GM19452 (cell line): ENCODE measurements at regions not wholly inside any gene's neighbourhood (a gene's known extent, or its start where the extent isn't known, plus 50 kb on each side); places are given as distances from the start of the nearest gene placed in this dataset.

Experiments
- ATAC-seq: cut with Tn5 transposase; IDR thresholded peaks from one replicate; pipeline ENCODE4 v1.9.1; 2021; ENCODE audit not compliant: unreplicated experiment

DNA sequence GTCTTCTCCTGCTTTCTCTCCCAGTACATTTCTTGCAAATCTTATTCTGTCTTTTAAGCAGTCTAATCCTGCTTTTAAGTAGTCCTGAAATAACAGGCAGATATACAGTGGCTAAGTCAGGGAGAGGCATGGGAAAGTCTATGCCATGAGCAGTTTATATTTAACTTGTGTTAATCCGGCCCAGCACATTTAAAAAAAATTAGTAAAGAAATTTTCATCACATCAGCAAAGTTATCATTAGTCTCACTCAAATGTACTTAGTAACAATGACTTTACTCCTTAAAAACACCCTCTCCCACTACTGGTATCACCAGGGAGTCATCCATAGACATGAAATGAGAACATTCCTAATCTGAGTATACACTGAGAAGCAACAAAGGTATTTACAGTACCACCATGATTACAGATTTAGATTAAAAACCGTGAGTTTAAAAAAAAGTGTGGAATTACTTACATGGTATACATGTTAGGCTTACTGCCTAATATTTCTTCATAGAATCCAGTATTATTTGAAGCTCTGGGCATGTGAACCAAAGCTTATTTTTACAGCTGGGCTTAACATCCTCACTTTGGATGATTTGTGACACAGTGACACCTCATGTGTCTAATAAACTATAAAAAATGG lies 75.9 kb upstream of the DAB2 start:
- ATAC-seq: no peak

DNA sequence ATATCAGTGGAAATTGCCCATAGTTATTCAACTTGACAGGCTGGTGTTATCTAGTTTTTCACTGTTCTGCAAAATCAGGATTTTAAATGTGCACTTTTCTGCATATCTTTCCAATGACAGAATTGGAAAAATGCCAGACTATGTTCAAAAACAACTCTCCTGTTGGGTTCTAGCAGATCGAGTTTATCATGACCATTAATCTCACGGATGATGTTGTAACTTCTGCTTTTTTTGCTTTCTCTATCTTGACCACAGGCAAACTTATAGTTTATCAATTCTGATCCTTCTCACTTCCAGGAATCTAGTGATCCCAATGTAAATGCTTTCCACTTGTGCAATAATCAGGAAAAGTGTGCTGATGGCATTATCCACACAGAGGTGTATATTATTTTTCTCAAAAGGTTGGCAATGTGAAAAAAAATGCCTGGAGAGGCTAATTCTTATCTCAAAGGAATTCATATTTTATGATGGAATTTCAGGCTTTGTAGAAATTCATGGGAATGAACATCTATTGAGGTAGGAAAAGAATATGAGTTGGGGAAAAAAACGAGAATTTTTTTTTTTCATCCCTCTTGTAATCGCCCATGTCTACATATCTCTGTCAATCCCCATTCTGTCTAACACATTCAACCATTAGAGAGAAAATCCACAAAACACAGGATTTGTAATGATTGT lies 73.6 kb upstream of the DAB2 start:
- ATAC-seq: no peak

DNA sequence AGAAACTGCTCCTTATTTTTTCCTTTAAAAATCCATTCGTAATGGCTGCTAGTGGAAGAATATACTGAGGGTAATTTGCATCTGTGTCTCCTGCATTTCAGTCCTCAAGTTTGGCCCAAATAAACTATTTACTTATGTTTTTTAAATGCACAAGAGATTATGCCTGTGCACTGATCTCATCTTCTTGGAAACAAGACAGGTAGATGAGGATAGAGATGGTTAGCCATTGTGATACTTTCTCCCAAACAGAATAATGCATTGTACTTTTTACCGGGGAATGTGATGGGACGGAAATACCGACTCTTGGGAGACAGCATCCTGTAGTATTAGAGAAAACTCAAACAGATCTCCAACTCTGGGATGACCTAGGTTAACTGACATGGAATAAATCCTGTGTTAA lies 72.5 kb upstream of the DAB2 start:
- no peak for ATAC-seq

DNA sequence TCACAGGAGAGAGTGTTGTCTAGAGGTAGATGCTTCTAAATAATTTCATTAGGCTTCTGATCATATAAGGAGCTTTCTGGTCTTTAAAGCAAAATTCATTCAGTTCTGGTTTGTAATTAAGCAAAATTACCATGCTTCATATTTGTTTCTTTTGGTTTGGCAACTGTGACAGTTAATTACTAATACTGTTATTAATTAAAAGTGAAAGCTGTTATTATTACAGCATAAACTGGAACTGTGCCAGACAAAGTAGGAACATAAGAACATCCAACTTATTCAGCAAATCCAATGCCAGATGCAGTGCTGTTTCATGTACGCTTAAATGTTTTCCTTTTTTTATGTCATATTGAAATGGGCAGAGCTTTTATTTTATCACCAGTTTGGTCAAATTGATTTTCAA lies 70.4 kb upstream of the DAB2 start:
- no peak for ATAC-seq

DNA sequence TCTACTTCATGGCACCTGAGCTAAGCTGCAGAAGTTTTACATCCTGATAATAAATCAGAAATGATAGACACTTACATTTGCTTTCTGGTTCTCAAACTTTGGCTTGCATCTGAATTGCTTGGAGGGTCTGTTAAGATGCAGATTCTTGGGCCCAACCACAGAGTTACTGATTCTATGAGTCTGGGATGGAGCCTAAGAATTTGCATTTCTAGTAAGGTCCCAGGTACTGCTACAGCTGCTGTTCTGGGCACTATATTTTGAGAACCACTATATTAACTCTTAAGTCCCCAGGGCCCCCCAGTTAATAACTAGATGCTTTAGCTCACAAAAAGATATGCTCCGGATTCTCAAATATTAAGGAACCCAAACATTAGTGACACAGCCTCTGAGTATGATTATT lies 69.8 kb upstream of the DAB2 start:
- no peak for ATAC-seq

DNA sequence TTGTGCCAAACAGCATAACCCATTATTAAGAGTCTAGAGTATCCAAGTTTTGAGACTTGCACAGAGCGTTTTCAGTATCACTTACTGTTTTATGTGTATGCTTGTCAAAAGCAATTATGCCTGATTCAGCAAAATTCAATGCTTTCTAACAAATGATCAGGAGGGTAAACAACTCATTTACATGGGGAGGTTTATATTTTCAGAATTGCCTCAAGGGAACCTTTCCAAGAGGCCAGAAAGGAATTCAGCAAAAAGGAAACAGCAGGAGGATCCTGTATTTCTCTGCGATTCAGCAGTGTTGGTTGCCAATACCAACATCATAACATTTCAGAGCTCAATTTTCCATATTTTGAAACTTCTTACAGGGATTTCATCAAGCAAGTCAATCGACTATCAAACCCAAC lies 69.3 kb upstream of the DAB2 start:
- ATAC-seq: no peak

DNA sequence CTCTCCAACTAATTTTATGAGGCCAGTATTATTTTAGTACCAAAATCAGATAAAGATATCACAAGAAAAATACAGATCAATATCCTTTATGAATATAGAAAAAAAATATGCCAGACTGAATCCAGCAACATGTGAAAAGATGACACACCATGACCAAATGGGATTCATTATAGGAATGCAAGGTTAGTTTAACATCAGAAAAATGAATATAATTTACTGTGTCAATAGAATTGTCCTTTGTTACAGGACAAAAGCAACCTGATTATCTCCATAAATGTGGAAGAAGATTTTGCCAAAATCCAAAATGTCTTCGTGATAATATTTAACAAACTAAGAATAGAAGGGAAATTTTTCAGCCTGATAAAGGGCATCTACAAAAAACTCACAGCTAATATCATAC lies 66.4 kb upstream of the DAB2 start:
- no peak for ATAC-seq

DNA sequence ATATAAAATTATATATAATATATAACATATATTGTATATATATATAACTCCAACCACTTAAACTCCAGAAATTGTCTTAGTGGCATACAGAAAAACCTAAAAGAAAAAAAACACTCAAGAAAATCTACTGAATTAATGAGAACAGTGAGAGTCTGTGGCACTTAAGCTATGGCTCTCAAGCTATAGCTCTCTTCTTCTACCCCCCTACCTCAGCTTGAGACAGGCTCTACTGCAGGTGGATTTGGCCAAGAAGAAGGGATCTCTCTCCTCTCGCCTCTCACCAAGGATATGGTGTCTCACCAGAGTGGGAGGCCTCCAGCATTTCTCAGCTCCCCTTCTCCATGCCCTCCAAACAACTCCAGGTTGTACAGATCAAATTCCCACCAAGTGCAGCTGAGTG lies 64.5 kb upstream of the DAB2 start:
- no peak for ATAC-seq

DNA sequence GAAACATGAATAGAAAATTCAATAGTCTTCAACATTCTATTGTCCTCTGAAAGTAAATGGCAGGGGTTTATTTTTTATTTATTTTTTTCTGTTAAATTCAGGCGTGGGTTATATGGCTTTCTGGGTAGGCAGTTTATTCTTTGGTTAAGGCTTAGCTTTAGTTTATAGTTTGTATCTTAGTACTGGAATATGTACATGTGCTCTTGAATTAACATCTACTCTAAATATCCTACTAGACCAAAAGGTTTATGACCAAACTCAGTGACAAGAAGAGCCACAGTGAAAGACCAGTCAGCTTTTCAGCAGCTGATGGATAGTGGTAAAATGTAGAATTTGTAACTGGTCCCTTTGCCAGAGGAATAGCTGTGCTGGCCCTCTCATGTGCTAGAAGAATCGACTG lies 62.0 kb upstream of the DAB2 start:
- no peak for ATAC-seq

DNA sequence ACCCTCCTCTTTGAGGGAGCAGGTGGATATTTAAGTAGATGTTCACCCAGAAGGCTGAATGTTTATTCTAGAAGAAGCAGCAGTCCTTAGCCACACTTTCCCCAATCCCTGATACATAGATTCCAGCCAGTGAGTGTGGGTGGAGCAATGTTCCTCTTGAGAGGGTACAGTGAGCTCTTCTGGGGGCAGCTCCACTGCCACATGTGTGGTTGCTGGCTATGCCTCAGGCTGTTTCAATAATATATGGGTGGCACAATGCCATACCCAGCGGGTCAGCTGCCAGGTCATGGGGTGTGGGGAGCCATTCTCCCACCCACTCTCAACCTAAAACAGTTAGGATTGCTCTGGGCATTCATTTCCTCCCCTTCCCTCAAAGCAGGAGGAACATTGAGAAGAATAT lies 61.6 kb upstream of the DAB2 start:
- ATAC-seq: no peak

DNA sequence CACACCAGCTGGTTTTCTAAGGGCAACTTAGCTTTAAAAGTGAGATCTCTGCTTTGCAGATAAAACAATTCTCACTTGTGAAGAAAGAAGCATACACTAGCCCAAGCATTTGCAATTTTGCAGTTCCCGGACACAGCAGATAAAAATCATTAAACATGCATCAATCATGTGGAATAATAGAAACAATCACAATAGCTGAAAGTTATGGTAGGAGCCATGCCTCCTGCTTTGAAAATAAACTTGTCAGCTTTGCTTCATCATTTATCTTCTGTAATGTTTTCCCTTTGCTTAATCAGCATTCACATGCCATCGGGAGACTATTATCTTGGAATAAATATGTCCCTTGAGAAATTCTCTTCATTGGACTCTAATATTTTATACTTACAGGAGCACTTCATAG lies 60.3 kb upstream of the DAB2 start:
- ATAC-seq: no peak

DNA sequence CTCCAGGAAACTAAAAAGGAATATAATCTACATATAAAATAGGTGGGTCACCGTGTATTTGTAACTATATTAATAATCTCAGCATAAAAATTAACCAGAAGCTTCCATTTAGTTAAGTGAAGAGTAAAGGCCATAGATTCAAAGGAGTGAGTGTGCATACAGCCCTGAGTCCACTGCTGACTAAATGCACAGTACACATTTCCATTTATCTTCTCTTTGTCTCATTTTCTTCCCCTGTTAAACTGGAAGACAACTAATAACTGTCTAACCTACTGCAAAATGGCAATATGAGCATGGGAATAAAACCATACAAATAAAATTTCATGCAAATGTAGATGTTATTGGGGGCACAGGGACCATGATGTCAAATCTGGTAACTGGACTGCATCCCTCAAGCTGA lies 59.9 kb upstream of the DAB2 start:
- ATAC-seq: no peak

DNA sequence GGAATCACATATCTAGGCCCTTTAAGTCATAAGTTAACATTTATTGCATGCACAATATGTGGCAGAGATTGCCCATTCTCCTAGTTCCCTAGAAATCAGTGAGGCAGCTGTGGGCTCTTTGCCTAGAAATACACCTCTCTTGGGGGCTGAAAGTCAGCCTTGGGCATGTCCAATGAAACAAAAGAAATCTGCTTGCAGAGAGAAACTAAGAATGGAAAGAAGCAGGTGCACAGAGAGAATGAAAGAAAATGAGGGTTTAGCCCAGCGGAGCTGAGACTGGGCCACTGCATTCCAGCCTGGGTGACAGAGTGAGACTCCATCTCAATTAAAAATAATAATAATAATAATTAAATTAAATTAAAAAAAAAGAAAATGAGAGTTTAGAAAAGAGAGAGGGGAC lies 57.3 kb upstream of the DAB2 start:
- no peak for ATAC-seq

DNA sequence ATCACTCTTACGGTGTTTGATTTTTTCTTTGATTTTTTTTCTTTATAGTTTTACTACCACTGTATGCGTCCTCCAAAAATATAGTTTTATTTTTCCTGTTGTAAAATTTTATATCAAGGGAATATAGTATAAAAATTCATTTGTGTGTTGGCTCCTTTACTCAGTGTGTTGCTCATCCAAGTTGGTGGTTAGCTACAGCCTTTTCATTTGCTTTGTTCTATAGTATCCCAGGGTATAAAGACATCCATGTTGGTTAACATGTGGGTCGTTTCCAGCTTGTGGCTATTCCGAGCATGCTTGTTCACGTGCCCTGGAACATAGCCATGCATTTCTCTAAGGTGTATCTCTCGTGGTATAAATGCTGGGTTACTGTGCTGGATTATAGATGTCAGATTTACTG lies 54.8 kb upstream of the DAB2 start:
- no peak for ATAC-seq

DNA sequence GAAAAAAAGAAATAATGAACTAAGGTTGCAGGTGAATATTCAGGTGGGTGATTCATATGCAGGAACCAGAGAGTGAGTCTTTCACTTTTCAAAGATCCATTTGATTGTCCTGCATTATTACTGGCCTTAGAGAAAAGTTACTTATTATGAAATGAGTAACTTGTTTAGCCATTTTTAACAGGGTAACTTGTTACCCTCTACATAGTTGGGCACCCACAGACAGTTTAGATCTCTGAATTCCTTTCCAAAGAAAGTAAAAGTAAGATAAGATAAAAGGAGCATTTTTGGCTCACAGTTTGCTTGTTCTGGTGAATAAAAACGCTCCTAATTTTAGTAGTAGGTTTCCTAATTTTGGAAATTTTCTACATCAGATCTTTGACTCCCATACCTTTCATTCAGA lies 54.1 kb upstream of the DAB2 start:
- ATAC-seq: no peak

DNA sequence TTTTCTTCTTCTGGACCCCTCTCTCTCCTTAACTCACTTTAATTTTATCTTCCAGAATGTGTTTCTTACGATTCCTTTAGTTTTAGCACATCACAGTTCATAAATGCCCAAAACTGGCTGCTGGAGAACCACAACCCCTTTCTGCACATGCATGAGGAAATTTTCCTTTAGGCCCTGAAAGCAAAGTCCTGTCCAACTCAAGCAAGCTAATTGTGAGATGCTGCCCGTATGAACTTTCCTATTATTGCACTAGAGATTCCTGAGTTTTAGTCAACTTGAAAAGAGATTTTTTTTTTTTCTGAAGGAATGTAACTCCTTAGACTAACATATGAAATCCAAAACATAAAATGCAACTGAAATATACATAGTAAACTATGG lies 52.1 kb upstream of the DAB2 start:
- no peak for ATAC-seq

DNA sequence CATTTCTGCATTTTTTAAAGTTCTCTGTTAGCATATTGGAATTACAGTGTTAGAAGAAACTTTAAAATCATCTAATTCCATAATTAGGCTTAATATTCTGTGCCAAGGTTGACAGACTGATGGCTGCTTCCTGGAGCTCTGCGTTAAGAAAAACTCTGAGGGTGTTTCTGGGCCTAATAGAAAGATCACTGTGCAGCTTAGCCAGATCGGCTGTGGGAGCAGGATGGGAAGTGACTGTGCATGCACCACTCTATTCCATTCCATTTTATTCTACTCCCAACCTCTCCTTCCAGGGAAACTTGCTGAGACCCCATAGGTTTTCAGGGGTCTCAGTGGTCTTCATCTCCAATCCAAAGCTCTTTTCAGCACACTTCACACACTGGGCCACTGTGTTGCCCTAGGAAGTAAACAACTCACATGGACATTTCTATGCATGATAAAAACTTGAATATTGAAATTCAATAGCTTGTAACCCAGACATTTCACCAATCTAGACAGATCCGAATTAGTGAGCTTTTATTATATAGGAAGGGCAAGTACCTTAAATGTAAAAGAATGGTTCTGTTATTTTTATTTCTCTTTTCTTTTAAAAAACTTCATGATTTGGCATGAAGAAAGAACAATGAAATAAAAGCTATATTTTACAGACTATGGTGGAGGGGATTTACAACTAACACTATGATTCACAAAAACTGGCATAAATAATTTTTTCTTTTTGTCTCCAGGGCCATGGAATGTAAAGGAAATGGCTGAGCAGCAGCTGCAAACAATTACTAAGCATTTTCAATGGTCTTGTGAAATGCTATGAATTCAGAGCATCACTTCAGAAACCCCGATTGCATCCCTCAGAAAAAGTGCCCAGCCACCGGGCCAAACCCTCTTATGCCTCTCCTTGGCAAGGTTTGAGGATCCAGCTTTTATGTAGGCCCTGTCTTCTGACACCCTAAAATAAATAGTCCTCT lies 51.4 kb upstream of the DAB2 start:
- ATAC-seq: no peak

DNA sequence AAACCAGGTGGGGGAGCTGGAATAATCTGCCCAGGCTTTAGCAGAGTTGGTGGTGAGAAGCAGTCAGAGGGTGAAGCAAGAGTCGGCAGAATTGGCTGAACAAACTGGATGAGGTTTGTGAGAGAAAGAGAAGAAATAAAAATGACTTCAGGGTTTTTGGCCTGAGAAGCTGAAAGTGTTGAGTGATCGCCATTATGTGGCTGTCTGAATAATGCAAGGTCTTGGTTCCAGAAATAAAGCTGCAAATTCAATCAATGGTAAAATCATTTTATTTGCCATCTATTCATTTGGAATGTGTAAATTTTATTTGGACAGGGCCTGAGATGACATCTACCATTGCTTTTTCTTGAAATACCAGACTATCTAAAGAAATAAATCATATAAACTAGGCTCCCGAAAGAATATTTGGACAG lies 50.4 kb upstream of the DAB2 start:
- no peak for ATAC-seq
